ENCODE measurements at regions not wholly inside any gene's neighbourhood (a gene's known extent, or its start where the extent isn't known, plus 50 kb on each side); places are given as distances from the start of the nearest gene placed in this dataset.

GRCh38 chr5:99795031-99795430 lies 740.1 kb upstream of the FAM174A start:
- Histone ChIP-seq H3K27ac (no peak overlapping the region), H3K9me3 (no peaks in the 10 kb centered on the region), H3K4me3 (no peak overlapping the region), H3K4me1 (no peaks in the 10 kb centered on the region), H3K9ac (ENCODE audit: low read depth in 2 of 2, low read length in 2 of 2) (no peak overlapping the region), H3K36me3 (no peaks in the 10 kb centered on the region), H3K27me3 (no peaks in the 10 kb centered on the region)
- intact Hi-C loops (cut with DNase I): no loop called here
- no peak for DNase-seq
- TF ChIP-seq CTCF (IDR thresholded peaks at IDR 0.05): no peak

DNA sequence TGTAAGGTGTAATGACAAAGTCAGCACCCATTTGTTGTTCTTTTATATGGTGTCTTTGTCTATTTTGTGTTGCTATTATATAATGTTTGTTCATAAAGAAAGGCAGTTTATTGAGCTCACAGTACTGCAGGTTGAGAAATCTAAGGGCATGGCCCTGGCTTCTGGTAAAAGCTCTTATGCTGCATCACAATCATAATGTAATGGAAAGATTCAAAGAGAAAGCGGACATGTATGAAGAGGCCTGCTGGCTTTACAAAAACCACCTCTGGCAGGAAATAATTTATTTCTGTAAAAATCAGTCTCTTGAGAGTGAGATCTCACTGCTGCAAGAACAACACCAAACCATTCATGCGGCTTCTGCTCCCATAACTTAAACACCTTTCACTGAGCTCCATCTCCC lies 746.7 kb upstream of the FAM174A start:
- intact Hi-C loops (cut with DNase I): no loop called here
- no peaks in the 10 kb centered on the region for H3K9me3 ChIP-seq
- no peak for TF ChIP-seq CTCF (IDR thresholded peaks at IDR 0.05)

DNA sequence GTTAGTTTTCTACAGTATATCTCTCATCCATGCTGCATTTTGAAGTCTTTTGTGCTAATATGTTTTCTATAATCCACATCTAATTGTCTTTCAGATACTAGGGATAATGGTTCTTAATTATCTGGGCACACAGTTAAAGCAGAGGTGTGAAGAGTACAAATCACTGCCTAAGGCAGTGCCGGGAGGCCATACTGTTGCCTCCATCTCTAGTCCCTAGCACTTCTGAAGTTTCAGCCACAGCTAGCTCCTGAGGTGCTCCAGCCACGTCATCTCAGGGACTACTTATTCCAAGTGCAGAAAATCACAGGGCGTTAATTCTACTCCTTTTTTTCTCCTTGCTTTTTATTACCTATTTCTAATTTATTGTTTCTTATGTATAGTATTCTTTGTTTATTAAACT lies 760.0 kb upstream of the FAM174A start:
- intact Hi-C loops (cut with DNase I): no loop called here
- Histone ChIP-seq H3K4me1 (no peaks in the 10 kb centered on the region), H3K27me3 (no peaks in the 10 kb centered on the region), H3K27ac (no peak overlapping the region), H3K4me3 (no peak overlapping the region), H3K9me3 (no peaks in the 10 kb centered on the region), H3K36me3 (no peaks in the 10 kb centered on the region), H3K9ac (ENCODE audit: low read depth in 2 of 2, low read length in 2 of 2) (no peak overlapping the region)
- TF ChIP-seq CTCF (IDR thresholded peaks at IDR 0.05): no peak
- DNase-seq: no peak

More for the DNA sequence above, 746.7 kb upstream of the FAM174A start:
- Histone ChIP-seq H3K4me3 (no peak overlapping the region), H3K27me3 (no peaks in the 10 kb centered on the region), H3K4me1 (no peaks in the 10 kb centered on the region), H3K9ac (ENCODE audit: low read depth in 2 of 2, low read length in 2 of 2) (no peak overlapping the region), H3K27ac (no peak overlapping the region), H3K36me3 (no peaks in the 10 kb centered on the region)
- DNase-seq: no peak

- Histone ChIP-seq H3K36me3 (no peaks in the 10 kb centered on the region), H3K4me1 (no peaks in the 10 kb centered on the region), H3K27me3 (no peaks in the 10 kb centered on the region), H3K27ac (no peak overlapping the region), H3K4me3 (no peak overlapping the region), H3K9ac (ENCODE audit: low read depth in 2 of 2, low read length in 2 of 2) (no peak overlapping the region), H3K9me3 (no peaks in the 10 kb centered on the region)
- TF ChIP-seq CTCF (IDR thresholded peaks at IDR 0.05): no peak
- DNase-seq: no peak
- intact Hi-C loops (cut with DNase I): no loop called here
Measured at GRCh38 chr5:99773290-99773689, 761.9 kb upstream of the FAM174A start.

- Histone ChIP-seq H3K9ac (ENCODE audit: low read depth in 2 of 2, low read length in 2 of 2) (no peak overlapping the region), H3K9me3 (no peaks in the 10 kb centered on the region), H3K27ac (no peak overlapping the region), H3K27me3 (no peaks in the 10 kb centered on the region), H3K36me3 (no peaks in the 10 kb centered on the region), H3K4me3 (no peak overlapping the region), H3K4me1 (no peaks in the 10 kb centered on the region)
- TF ChIP-seq CTCF (IDR thresholded peaks at IDR 0.05): no peak
- intact Hi-C loops (cut with DNase I): no loop called here
- DNase-seq: no peak
Measured at GRCh38 chr5:99771296-99771695, 763.9 kb upstream of the FAM174A start.

- H3K27me3 ChIP-seq: no peaks in the 10 kb centered on the region
- H3K36me3 ChIP-seq: no peaks in the 10 kb centered on the region
- no peak overlapping the region for H3K27ac ChIP-seq
- H3K9ac ChIP-seq (ENCODE audit: low read depth in 2 of 2, low read length in 2 of 2): no peak overlapping the region
- no peaks in the 10 kb centered on the region for H3K9me3 ChIP-seq
- DNase-seq: no peak
- no peak overlapping the region for H3K4me3 ChIP-seq
- no peaks in the 10 kb centered on the region for H3K4me1 ChIP-seq
- intact Hi-C loops (cut with DNase I): no loop called here
- no peak for TF ChIP-seq CTCF (IDR thresholded peaks at IDR 0.05)
Measured at GRCh38 chr5:99765011-99765410, 770.2 kb upstream of the FAM174A start.
